IMR-90 (cell line): ENCODE measurements at regions not wholly inside any gene's neighbourhood (a gene's known extent, or its start where the extent isn't known, plus 50 kb on each side); places are given as distances from the start of the nearest gene placed in this dataset.

Source experiments
- ATAC-seq: fragments of 200-7000 bp; cut with Tn5 transposase; 2 replicates; pipeline ENCODE4 v1.9.1; 2020; ENCODE audit warnings: low read depth, mild to moderate bottlenecking, moderate library complexity
- BruUV-seq: library from RNA; stranded (reverse); fragments of 400-500 nt; replicated peaks from 2 replicates; lab custom pipeline; 2021; lab: Mats Ljungman, UMichigan
- CTCF ChIA-PET: fragments of 300-600 bp; formaldehyde crosslinking; extraction: SDS; loops from one replicate; lab custom pipeline; 2021; ENCODE audit warnings: antibody characterized with exemption; lab: Yijun Ruan, JAX
- POLR2A ChIA-PET: fragments of 300-600 bp; sonication (Branson Sonifier 250); formaldehyde crosslinking; loops from one replicate; lab custom pipeline; 2022; ENCODE audit warnings: antibody characterized with exemption; ENCODE audit not compliant: unreplicated experiment; lab: Charles Lee
- DNase-seq: peaks from one replicate; pipeline ENCODE4 v3.0.0; 2013
- H2AFZ ChIP-seq: replicated peaks from 2 replicates; pipeline ENCODE3; 2013; ENCODE audit warnings: low read length, mild to moderate bottlenecking; ENCODE audit not compliant: poor library complexity
- H2AK5ac ChIP-seq: 2 replicates; pipeline ENCODE4 v1.6.1; 2013; ENCODE audit warnings: low read depth, low read length, inconsistent platforms
- H2AK9ac ChIP-seq: replicated peaks from 2 replicates; pipeline ENCODE3; 2013; ENCODE audit warnings: mild to moderate bottlenecking, low read depth, low read length, moderate library complexity; ENCODE audit not compliant: poor library complexity
- H2BK120ac ChIP-seq: 2 replicates; pipeline ENCODE4 v1.6.1; 2013; ENCODE audit warnings: low read depth, low read length, inconsistent platforms
- H2BK15ac ChIP-seq: 3 replicates; pipeline ENCODE4 v1.6.1; 2013; ENCODE audit warnings: low read depth, low read length, inconsistent platforms
- H2BK20ac ChIP-seq: 2 replicates; pipeline ENCODE4 v1.6.1; 2013; ENCODE audit warnings: low read depth, mild to moderate bottlenecking, inconsistent platforms, low read length, moderate library complexity
- H2BK5ac ChIP-seq: 2 replicates; pipeline ENCODE4 v1.6.1; 2013; ENCODE audit warnings: mild to moderate bottlenecking, low read depth, low read length, inconsistent platforms; ENCODE audit not compliant: poor library complexity, severe bottlenecking
- H3K14ac ChIP-seq: replicated peaks from 2 replicates; pipeline ENCODE4 v1.6.1; 2013; ENCODE audit warnings: low read depth, low read length, inconsistent platforms
- H3K18ac ChIP-seq: 2 replicates; pipeline ENCODE4 v1.6.1; 2013; ENCODE audit warnings: low read depth, low read length, control low read depth
- H3K23ac ChIP-seq: 2 replicates; pipeline ENCODE4 v1.6.1; 2013; ENCODE audit warnings: low read depth, low read length, inconsistent platforms
- H3K27ac ChIP-seq: 2 replicates; pipeline ENCODE4 v1.5.1; 2013; ENCODE audit warnings: mild to moderate bottlenecking, control low read depth, low read length; ENCODE audit not compliant: insufficient read depth
- H3K27me3 ChIP-seq: 2 replicates; pipeline ENCODE4 v1.6.1; 2013; ENCODE audit warnings: low read length; ENCODE audit not compliant: control insufficient read depth, insufficient read depth
- H3K36me3 ChIP-seq: 2 replicates; pipeline ENCODE4 v1.6.1; 2013; ENCODE audit warnings: low read length, mixed read lengths; ENCODE audit not compliant: control insufficient read depth, insufficient read depth
- H3K4ac ChIP-seq: 2 replicates; pipeline ENCODE4 v1.6.1; 2013; ENCODE audit warnings: low read depth, low read length, inconsistent platforms
- H3K4me1 ChIP-seq: 2 replicates; pipeline ENCODE4 v1.6.1; 2013; ENCODE audit warnings: low read length, mixed read lengths; ENCODE audit not compliant: control insufficient read depth, insufficient read depth
- H3K4me2 ChIP-seq: 2 replicates; pipeline ENCODE4 v1.6.1; 2013; ENCODE audit warnings: low read depth, mild to moderate bottlenecking, control low read depth, low read length, moderate library complexity
- H3K4me3 ChIP-seq: 2 replicates; pipeline ENCODE4 v1.5.1; 2013; ENCODE audit warnings: low read depth, mild to moderate bottlenecking, control low read depth, low read length, moderate library complexity; ENCODE audit not compliant: insufficient read depth
- H3K56ac ChIP-seq: 2 replicates; pipeline ENCODE4 v1.6.1; 2013; ENCODE audit warnings: low read length, inconsistent platforms; ENCODE audit not compliant: insufficient read depth; ENCODE audit errors: extremely low read depth
- H3K79me1 ChIP-seq, 2 experiments: 2 replicates each; pipeline ENCODE4 v1.6.1; 2013; ENCODE audit warnings: low read length in 2 of 2, inconsistent platforms in 1 of 2, low read depth in 1 of 2
- H3K9ac ChIP-seq: 2 replicates; pipeline ENCODE4 v1.6.1; 2013; ENCODE audit warnings: low read depth, low read length, control low read depth
- H3K9me1 ChIP-seq: 2 replicates; pipeline ENCODE4 v1.6.1; 2013; ENCODE audit warnings: low read length, inconsistent platforms; ENCODE audit not compliant: insufficient read depth
- H3K9me3 ChIP-seq: 2 replicates; pipeline ENCODE4 v1.6.1; 2013; ENCODE audit warnings: low read length; ENCODE audit not compliant: control insufficient read depth, insufficient read depth
- H4K20me1 ChIP-seq: 2 replicates; pipeline ENCODE4 v1.6.1; 2013; ENCODE audit warnings: low read length, inconsistent platforms; ENCODE audit not compliant: insufficient read depth
- H4K5ac ChIP-seq: 2 replicates; pipeline ENCODE4 v1.6.1; 2013; ENCODE audit warnings: mild to moderate bottlenecking, low read depth, low read length, control low read depth
- H4K8ac ChIP-seq, 2 experiments: 2 replicates each; pipeline ENCODE4 v1.6.1; 2013; ENCODE audit warnings: low read depth in 2 of 2, low read length in 2 of 2, control low read depth in 1 of 2, inconsistent platforms in 1 of 2
- H4K91ac ChIP-seq: 2 replicates; pipeline ENCODE4 v1.6.1; 2013; ENCODE audit warnings: low read depth, low read length, inconsistent platforms; ENCODE audit not compliant: insufficient read depth
- BHLHE40 ChIP-seq: fragments of 150-350 bp; IDR thresholded peaks from 2 replicates; pipeline ENCODE4 v1.6.1; 2016; ENCODE audit warnings: mild to moderate bottlenecking, low read depth, low read length
- CHD1 ChIP-seq: IDR thresholded peaks from 2 replicates; pipeline ENCODE4 v1.6.1; 2012; ENCODE audit warnings: low read depth, low read length, improper control_type of control experiment
- FOS ChIP-seq: fragments of 150-350 bp; IDR thresholded peaks from 2 replicates; pipeline ENCODE4 v1.6.1; 2016; ENCODE audit warnings: low read depth, low read length
- MAFK ChIP-seq: IDR thresholded peaks from 2 replicates; pipeline ENCODE4 v1.6.1; 2012; ENCODE audit warnings: low read depth, low read length, improper control_type of control experiment
- MAZ ChIP-seq: IDR thresholded peaks from 2 replicates; pipeline ENCODE4 v1.6.1; 2012; ENCODE audit warnings: low read depth, mild to moderate bottlenecking, low read length, improper control_type of control experiment, moderate library complexity, borderline replicate concordance
- MXI1 ChIP-seq: IDR thresholded peaks from 2 replicates; pipeline ENCODE4 v1.6.1; 2012; ENCODE audit warnings: low read depth, mild to moderate bottlenecking, low read length, moderate library complexity, borderline replicate concordance
- NFE2L2 ChIP-seq: fragments of 150-350 bp; IDR thresholded peaks from 2 replicates; pipeline ENCODE4 v1.6.1; 2016; ENCODE audit warnings: low read depth, mild to moderate bottlenecking, low read length
- POLR2A ChIP-seq: IDR thresholded peaks from 2 replicates; pipeline ENCODE4 v1.6.1; 2012; ENCODE audit warnings: mild to moderate bottlenecking, low read depth, low read length
- RCOR1 ChIP-seq: IDR thresholded peaks from 2 replicates; pipeline ENCODE4 v1.6.1; 2012; ENCODE audit warnings: mild to moderate bottlenecking, low read length, improper control_type of control experiment; ENCODE audit not compliant: insufficient replicate concordance
- RFX5 ChIP-seq: IDR thresholded peaks from 2 replicates; pipeline ENCODE4 v1.8.0; 2012; ENCODE audit warnings: low read depth, mild to moderate bottlenecking, low read length, moderate library complexity
- SMC3 ChIP-seq: fragments of 150-350 bp; IDR thresholded peaks from 2 replicates; pipeline ENCODE4 v1.6.1; 2016; ENCODE audit warnings: low read depth, mild to moderate bottlenecking, antibody characterized with exemption, low read length, moderate library complexity
- WGBS, 2 experiments: methylation state at CpG; one replicate each; pipeline versions ENCODE4 v1.1.5 to v1.1.7; 2013; ENCODE audit warnings: missing lambda C conversion rate in 2 of 2; ENCODE audit not compliant: insufficient read length in 1 of 2; ENCODE audit errors: extremely low coverage in 2 of 2; 5-methylcytosine and 5-hydroxymethylcytosine counted together
- dilution Hi-C: fragments of 300-500 bp; cut with HindIII; formaldehyde crosslinking; loops from one replicate; pipeline ENCODE4 v1.14.3; 2018; ENCODE audit warnings: low sequenced_read_pairs; ENCODE audit not compliant: unreplicated experiment
- in situ Hi-C: fragments of 300-500 bp; cut with MboI; formaldehyde crosslinking; loops from 3 replicates; pipeline ENCODE4 v1.14.3; 2019; ENCODE audit warnings: low sequenced_read_pairs, inconsistent platforms, mixed read lengths
- intact Hi-C: fragments of 100-400 bp; cut with micrococcal nuclease; formaldehyde crosslinking; loops from 2 replicates; pipeline ENCODE4 v1.10.0; 2022
- TF ChIP-seq, protein P1 (sequence below): conservative IDR thresholded peaks from 2 replicates; pipeline ENCODE4 v1.5.1; 2012; ENCODE audit warnings: mild to moderate bottlenecking, low read depth, low read length, improper control_type of control experiment
- TF ChIP-seq, protein P2 (sequence below): fragments of 150-350 bp; IDR thresholded peaks from 2 replicates; pipeline ENCODE4 v1.6.1; 2016; ENCODE audit warnings: low read depth, mild to moderate bottlenecking, low read length, moderate library complexity, borderline replicate concordance
- TF ChIP-seq, protein P3 (sequence below): fragments of 150-350 bp; IDR thresholded peaks from 2 replicates; pipeline ENCODE4 v1.6.1; 2017; ENCODE audit warnings: mild to moderate bottlenecking, antibody characterized with exemption, low read length, low read depth

DNA sequence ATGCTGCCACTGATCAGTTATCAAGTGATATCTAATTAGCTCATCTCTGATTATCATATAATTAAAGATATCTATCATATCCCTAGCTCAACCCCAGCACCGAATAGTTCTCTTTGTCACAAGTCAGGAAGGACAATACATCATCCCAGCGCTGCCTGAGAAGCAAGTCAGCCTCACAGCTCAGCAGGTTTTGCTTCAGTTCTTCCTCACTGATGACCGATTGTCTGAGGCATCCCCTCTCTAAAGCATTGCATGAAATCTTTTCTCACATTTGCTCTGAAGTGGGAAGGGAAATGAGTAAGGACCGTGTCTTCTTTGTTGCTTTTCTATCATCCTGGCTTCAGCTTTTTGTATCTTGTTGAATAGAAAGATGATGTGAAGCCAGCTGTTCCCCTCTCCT lies 247.9 kb downstream of the CMPK2 start:
- dilution Hi-C loops (no loop called here), intact Hi-C loops (no loop called here), in situ Hi-C loops (no loop called here)
- ChIA-PET POLR2A (no interaction called here), CTCF (interaction anchor here (0.7 kb wide), 1 partner anchor 264 kb away, joined by 3 read pairs; no protein-coding TSS in a partner anchor)
- H3K27ac ChIP-seq, result no peak overlapping the region
- no peak overlapping the region for H2BK120ac ChIP-seq
- no peak overlapping the region for H4K8ac ChIP-seq
- H3K9me3 ChIP-seq, result peaks cover 5% of the 10 kb centered on the region
- H3K56ac ChIP-seq, result no peak overlapping the region
- H4K91ac ChIP-seq, result no peak overlapping the region
- no peak for TF ChIP-seq RFX5
- TF ChIP-seq, protein P1, sequence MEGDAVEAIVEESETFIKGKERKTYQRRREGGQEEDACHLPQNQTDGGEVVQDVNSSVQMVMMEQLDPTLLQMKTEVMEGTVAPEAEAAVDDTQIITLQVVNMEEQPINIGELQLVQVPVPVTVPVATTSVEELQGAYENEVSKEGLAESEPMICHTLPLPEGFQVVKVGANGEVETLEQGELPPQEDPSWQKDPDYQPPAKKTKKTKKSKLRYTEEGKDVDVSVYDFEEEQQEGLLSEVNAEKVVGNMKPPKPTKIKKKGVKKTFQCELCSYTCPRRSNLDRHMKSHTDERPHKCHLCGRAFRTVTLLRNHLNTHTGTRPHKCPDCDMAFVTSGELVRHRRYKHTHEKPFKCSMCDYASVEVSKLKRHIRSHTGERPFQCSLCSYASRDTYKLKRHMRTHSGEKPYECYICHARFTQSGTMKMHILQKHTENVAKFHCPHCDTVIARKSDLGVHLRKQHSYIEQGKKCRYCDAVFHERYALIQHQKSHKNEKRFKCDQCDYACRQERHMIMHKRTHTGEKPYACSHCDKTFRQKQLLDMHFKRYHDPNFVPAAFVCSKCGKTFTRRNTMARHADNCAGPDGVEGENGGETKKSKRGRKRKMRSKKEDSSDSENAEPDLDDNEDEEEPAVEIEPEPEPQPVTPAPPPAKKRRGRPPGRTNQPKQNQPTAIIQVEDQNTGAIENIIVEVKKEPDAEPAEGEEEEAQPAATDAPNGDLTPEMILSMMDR, result no peak
- no peak for TF ChIP-seq SMC3
- TF ChIP-seq, protein P2, sequence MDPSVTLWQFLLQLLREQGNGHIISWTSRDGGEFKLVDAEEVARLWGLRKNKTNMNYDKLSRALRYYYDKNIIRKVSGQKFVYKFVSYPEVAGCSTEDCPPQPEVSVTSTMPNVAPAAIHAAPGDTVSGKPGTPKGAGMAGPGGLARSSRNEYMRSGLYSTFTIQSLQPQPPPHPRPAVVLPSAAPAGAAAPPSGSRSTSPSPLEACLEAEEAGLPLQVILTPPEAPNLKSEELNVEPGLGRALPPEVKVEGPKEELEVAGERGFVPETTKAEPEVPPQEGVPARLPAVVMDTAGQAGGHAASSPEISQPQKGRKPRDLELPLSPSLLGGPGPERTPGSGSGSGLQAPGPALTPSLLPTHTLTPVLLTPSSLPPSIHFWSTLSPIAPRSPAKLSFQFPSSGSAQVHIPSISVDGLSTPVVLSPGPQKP, result no peak
- no peak for TF ChIP-seq POLR2A
- no peak for TF ChIP-seq NFE2L2
- no peak for TF ChIP-seq CHD1
- TF ChIP-seq MAFK, result no peak
- TF ChIP-seq BHLHE40, result no peak
- no peak for TF ChIP-seq RCOR1
- TF ChIP-seq, protein P3, sequence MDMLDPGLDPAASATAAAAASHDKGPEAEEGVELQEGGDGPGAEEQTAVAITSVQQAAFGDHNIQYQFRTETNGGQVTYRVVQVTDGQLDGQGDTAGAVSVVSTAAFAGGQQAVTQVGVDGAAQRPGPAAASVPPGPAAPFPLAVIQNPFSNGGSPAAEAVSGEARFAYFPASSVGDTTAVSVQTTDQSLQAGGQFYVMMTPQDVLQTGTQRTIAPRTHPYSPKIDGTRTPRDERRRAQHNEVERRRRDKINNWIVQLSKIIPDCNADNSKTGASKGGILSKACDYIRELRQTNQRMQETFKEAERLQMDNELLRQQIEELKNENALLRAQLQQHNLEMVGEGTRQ, result no peak
- no peak for TF ChIP-seq MXI1
- TF ChIP-seq FOS, result no peak
- TF ChIP-seq MAZ, result no peak
- peak; percentile 56 for ATAC-seq
- H2BK20ac ChIP-seq, result no peak overlapping the region
- H3K27me3 ChIP-seq, result no peaks in the 10 kb centered on the region
- no peak overlapping the region for H2AK9ac ChIP-seq
- no peak overlapping the region for H3K23ac ChIP-seq
- no peak overlapping the region for H3K9ac ChIP-seq
- H3K79me1 ChIP-seq, result no peaks in the 10 kb centered on the region
- H3K4me2 ChIP-seq, result no peak overlapping the region
- H3K9me1 ChIP-seq, result no peaks in the 10 kb centered on the region
- H2AFZ ChIP-seq, result peak overlapping the region; percentile 10
- no peaks in the 10 kb centered on the region for H3K36me3 ChIP-seq
- no peak overlapping the region for H2BK5ac ChIP-seq
- no peak overlapping the region for H3K14ac ChIP-seq
- H3K4me1 ChIP-seq, result no peaks in the 10 kb centered on the region
- no peak for DNase-seq
- no peak overlapping the region for H4K5ac ChIP-seq
- no CpG with 5 or more reads among the region's 4 CpGs for WGBS, 2 experiments
- no peak overlapping the region for H3K18ac ChIP-seq
- BruUV-seq, result no TSS peak
- H3K4me3 ChIP-seq, result no peak overlapping the region
- H4K20me1 ChIP-seq, result no peaks in the 10 kb centered on the region
- H2AK5ac ChIP-seq, result no peak overlapping the region
- no peak overlapping the region for H3K4ac ChIP-seq
- no peak overlapping the region; the same call in 2 of the 3 replicates for H2BK15ac ChIP-seq
